GM23338 (cell line): ENCODE measurements at regions not wholly inside any gene's neighbourhood (a gene's known extent, or its start where the extent isn't known, plus 50 kb on each side); places are given as distances from the start of the nearest gene placed in this dataset.

Experiments
- ATAC-seq: fragments of 200-7000 bp; cut with Tn5 transposase; 3 replicates; pipeline ENCODE4 v1.9.1; 2020
- DNase-seq: peaks from one replicate; pipeline ENCODE4 v3.0.0-alpha.2; 2015; ENCODE audit warnings: low spot score
- H2AFZ ChIP-seq: fragments of 200-600 bp; sonication (generic); 2 replicates; pipeline ENCODE4 v1.8.0; 2016; ENCODE audit warnings: antibody characterized with exemption, mild to moderate bottlenecking, moderate library complexity
- H3F3A ChIP-seq: fragments of 200-600 bp; sonication (generic); replicated peaks from 2 replicates; pipeline ENCODE4 v1.8.0; 2017; ENCODE audit warnings: antibody characterized with exemption, mixed run types, low read depth
- H3K27ac ChIP-seq: fragments of 200-600 bp; sonication (generic); 2 replicates; pipeline ENCODE4 v1.6.1; 2016; ENCODE audit warnings: low read depth
- H3K27me3 ChIP-seq: fragments of 200-600 bp; sonication (generic); 2 replicates; pipeline ENCODE4 v1.8.0; 2016; ENCODE audit warnings: mild to moderate bottlenecking, mixed run types, moderate library complexity; ENCODE audit not compliant: insufficient read depth
- H3K36me3 ChIP-seq: fragments of 200-600 bp; sonication (generic); 2 replicates; pipeline ENCODE4 v1.8.0; 2016; ENCODE audit warnings: mild to moderate bottlenecking; ENCODE audit not compliant: insufficient read depth
- H3K4me1 ChIP-seq: fragments of 200-600 bp; sonication (generic); 2 replicates; pipeline ENCODE4 v1.8.0; 2016; ENCODE audit warnings: mild to moderate bottlenecking, moderate library complexity; ENCODE audit not compliant: insufficient read depth
- H3K4me2 ChIP-seq: fragments of 200-600 bp; sonication (generic); 2 replicates; pipeline ENCODE4 v1.7.1; 2017; ENCODE audit warnings: mixed run types
- H3K4me3 ChIP-seq: fragments of 200-600 bp; sonication (generic); 2 replicates; pipeline ENCODE4 v1.6.1; 2016; ENCODE audit warnings: mixed run types
- H3K79me2 ChIP-seq: fragments of 200-600 bp; sonication (generic); replicated peaks from 2 replicates; pipeline ENCODE4 v1.8.0; 2017; ENCODE audit warnings: mild to moderate bottlenecking; ENCODE audit not compliant: insufficient read depth
- H3K9me2 ChIP-seq: fragments of 200-600 bp; sonication (generic); 2 replicates; pipeline ENCODE4 v1.8.0; 2017; ENCODE audit not compliant: insufficient read depth
- H4K20me1 ChIP-seq: fragments of 200-600 bp; sonication (generic); replicated peaks from 2 replicates; pipeline ENCODE4 v1.8.0; 2017; ENCODE audit warnings: mild to moderate bottlenecking; ENCODE audit not compliant: insufficient read depth
- H3K27ac Mint-ChIP-seq: 2 replicates; pipeline ENCODE4 v1.8.0; 2020; ENCODE audit warnings: inconsistent platforms, mild to moderate bottlenecking, moderate library complexity, mixed read lengths
- H3K27me3 Mint-ChIP-seq: 3 replicates; pipeline ENCODE4 v1.8.0; 2022; ENCODE audit warnings: low read depth, mild to moderate bottlenecking, moderate library complexity, mixed read lengths, inconsistent platforms; ENCODE audit not compliant: insufficient read depth, poor library complexity
- H3K36me3 Mint-ChIP-seq: 3 replicates; pipeline ENCODE4 v1.8.0; 2021; ENCODE audit warnings: low read depth, mild to moderate bottlenecking, inconsistent platforms, moderate library complexity, mixed read lengths
- H3K4me1 Mint-ChIP-seq: 3 replicates; pipeline ENCODE4 v1.8.0; 2020; ENCODE audit warnings: mild to moderate bottlenecking, inconsistent platforms, mixed read lengths
- H3K4me3 Mint-ChIP-seq: 3 replicates; pipeline ENCODE4 v1.8.0; 2021; ENCODE audit warnings: moderate library complexity, mild to moderate bottlenecking, inconsistent platforms, mixed read lengths
- H3K9me3 Mint-ChIP-seq: 3 replicates; pipeline ENCODE4 v1.8.0; 2020; ENCODE audit warnings: moderate library complexity, mild to moderate bottlenecking, inconsistent platforms, mixed read lengths
- EZH2 ChIP-seq: fragments of 200-600 bp; sonication (generic); IDR thresholded peaks from one replicate; pipeline ENCODE4 v1.8.0; 2017; ENCODE audit warnings: antibody characterized with exemption, mild to moderate bottlenecking, low read depth; ENCODE audit not compliant: unreplicated experiment
- EZH2phosphoT487 ChIP-seq: fragments of 200-600 bp; sonication (generic); IDR thresholded peaks from one replicate; pipeline ENCODE4 v1.8.1; 2018; ENCODE audit warnings: antibody characterized with exemption; ENCODE audit not compliant: unreplicated experiment
- JUNB ChIP-seq: IDR thresholded peaks from one replicate; pipeline ENCODE4 v1.6.1; 2016; ENCODE audit warnings: antibody characterized with exemption; ENCODE audit not compliant: unreplicated experiment
- NANOG ChIP-seq: IDR thresholded peaks from 2 replicates; pipeline ENCODE4 v1.6.1; 2016; ENCODE audit warnings: antibody characterized with exemption, borderline replicate concordance
- TF ChIP-seq, protein P1 (sequence below), 2 experiments: fragments of 200-600 bp in 1 of 2; sonication (generic) in 1 of 2; conservative IDR thresholded peaks; 2 replicates each; pipeline versions ENCODE4 v1.5.1 to v1.6.1; 2016 to 2017; ENCODE audit warnings: antibody characterized with exemption in 2 of 2, low read depth in 2 of 2, mild to moderate bottlenecking in 2 of 2, moderate library complexity in 1 of 2
- TF ChIP-seq, protein P2 (sequence below): IDR thresholded peaks from one replicate; pipeline ENCODE4 v1.6.1; 2018; ENCODE audit warnings: antibody characterized with exemption; ENCODE audit not compliant: unreplicated experiment

DNA sequence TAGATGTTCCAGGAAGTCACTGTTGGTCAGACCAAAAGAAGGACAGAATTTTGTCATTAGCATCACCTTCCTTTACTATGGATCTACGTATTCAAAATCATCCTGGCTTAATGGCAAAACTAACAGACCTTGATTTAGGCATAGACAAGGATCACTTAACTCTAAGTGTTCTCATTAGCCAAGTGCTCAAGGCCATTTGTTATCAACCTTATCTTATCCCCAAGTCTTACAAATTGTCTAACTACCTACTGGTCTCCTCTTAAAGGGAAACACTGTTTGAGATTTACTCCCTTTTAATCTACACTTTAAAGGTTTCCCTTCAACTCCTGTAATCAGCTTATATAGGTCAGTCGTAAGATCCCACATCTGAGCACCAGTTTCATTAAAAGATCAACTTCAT lies 1197.5 kb upstream of the C9orf72 start:
- TF ChIP-seq NANOG, result no peak
- H3K27me3 Mint-ChIP-seq, result peaks cover 2% of the 10 kb centered on the region
- no peak overlapping the region for H2AFZ ChIP-seq
- no peak for ATAC-seq
- H3K4me3 Mint-ChIP-seq, result no peak overlapping the region
- H3K4me1 ChIP-seq, result peaks cover 3% of the 10 kb centered on the region; the same call in 1 of the 2 replicates
- no peak overlapping the region for H3K27ac Mint-ChIP-seq
- H3K27ac ChIP-seq, result no peak overlapping the region
- H4K20me1 ChIP-seq, result no peaks in the 10 kb centered on the region
- H3K4me3 ChIP-seq, result no peak overlapping the region
- no peaks in the 10 kb centered on the region for H3K27me3 ChIP-seq
- no peak overlapping the region for H3K4me2 ChIP-seq
- no peaks in the 10 kb centered on the region for H3F3A ChIP-seq
- H3K4me1 Mint-ChIP-seq, result peaks cover 16% of the 10 kb centered on the region; the same call in 2 of the 3 replicates
- no peaks in the 10 kb centered on the region; the same call in 2 of the 3 replicates for H3K36me3 Mint-ChIP-seq
- no peaks in the 10 kb centered on the region for H3K79me2 ChIP-seq
- H3K36me3 ChIP-seq, result no peaks in the 10 kb centered on the region
- H3K9me3 Mint-ChIP-seq, result no peaks in the 10 kb centered on the region
- DNase-seq, result no peak
- no peaks in the 10 kb centered on the region for H3K9me2 ChIP-seq

DNA sequence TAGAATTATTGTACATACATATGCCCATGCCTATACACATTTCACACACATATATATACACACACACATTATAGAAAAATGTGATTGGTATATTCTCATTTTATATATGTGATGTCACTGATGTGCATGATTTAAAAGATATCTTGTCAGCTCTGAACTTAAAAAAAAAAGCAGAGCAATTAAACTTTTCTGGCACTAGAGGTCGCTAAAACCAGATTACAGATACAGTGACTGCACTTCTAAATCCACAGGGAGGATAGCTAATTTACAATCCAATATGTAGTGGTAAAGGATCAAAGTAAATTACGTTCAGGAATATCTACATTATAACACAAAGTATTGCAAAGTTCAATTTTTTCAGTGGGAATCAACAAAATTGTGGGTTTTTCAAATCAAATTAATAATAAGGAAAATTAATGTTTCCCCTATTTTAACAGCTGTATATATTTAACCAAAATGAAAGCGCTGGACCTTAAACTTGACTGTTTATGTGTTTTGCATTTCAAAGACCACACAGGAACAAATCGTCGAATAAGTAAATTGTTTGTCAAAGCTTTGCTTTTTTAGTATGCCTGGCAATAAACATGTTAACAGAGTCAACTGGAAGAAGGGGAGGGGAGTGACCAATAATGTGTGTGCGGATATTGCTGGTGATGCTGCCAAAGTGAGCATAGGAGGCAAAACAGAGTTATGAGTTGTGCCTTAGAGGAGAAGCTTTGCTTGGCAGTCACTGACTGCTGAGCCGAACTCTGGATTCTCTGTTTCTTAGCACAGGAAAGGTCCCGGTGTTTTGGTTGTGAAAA lies 1201.4 kb upstream of the C9orf72 start:
- no peaks in the 10 kb centered on the region for H3F3A ChIP-seq
- H3K36me3 Mint-ChIP-seq, result no peaks in the 10 kb centered on the region
- H3K4me1 Mint-ChIP-seq, result peaks cover 16% of the 10 kb centered on the region; the same call in 2 of the 3 replicates
- TF ChIP-seq NANOG, result no peak
- TF ChIP-seq, protein P1, sequence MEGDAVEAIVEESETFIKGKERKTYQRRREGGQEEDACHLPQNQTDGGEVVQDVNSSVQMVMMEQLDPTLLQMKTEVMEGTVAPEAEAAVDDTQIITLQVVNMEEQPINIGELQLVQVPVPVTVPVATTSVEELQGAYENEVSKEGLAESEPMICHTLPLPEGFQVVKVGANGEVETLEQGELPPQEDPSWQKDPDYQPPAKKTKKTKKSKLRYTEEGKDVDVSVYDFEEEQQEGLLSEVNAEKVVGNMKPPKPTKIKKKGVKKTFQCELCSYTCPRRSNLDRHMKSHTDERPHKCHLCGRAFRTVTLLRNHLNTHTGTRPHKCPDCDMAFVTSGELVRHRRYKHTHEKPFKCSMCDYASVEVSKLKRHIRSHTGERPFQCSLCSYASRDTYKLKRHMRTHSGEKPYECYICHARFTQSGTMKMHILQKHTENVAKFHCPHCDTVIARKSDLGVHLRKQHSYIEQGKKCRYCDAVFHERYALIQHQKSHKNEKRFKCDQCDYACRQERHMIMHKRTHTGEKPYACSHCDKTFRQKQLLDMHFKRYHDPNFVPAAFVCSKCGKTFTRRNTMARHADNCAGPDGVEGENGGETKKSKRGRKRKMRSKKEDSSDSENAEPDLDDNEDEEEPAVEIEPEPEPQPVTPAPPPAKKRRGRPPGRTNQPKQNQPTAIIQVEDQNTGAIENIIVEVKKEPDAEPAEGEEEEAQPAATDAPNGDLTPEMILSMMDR (conservative IDR thresholded peaks at IDR 0.05; ENCODE audit: low read depth in 2 of 2), result peak; percentile 65 to 90
- no peaks in the 10 kb centered on the region for H4K20me1 ChIP-seq
- H3K27ac ChIP-seq, result no peak overlapping the region
- H3K27ac Mint-ChIP-seq, result no peak overlapping the region
- H3K36me3 ChIP-seq, result no peaks in the 10 kb centered on the region
- H3K4me1 ChIP-seq, result peaks cover 3% of the 10 kb centered on the region; the same call in 1 of the 2 replicates
- H2AFZ ChIP-seq, result no peak overlapping the region
- no peaks in the 10 kb centered on the region for H3K79me2 ChIP-seq
- no peaks in the 10 kb centered on the region for H3K9me2 ChIP-seq
- DNase-seq (peak; percentile 73), ATAC-seq (peak; percentile 50)
- H3K27me3 Mint-ChIP-seq, result peaks cover 2% of the 10 kb centered on the region
- H3K4me2 ChIP-seq, result 0 out of 2 replicates have a peak overlapping the region, but pooled peaks have one; percentile 5
- H3K9me3 Mint-ChIP-seq, result no peaks in the 10 kb centered on the region
- no peak overlapping the region for H3K4me3 Mint-ChIP-seq
- H3K4me3 ChIP-seq, result no peak overlapping the region
- no peaks in the 10 kb centered on the region for H3K27me3 ChIP-seq

DNA sequence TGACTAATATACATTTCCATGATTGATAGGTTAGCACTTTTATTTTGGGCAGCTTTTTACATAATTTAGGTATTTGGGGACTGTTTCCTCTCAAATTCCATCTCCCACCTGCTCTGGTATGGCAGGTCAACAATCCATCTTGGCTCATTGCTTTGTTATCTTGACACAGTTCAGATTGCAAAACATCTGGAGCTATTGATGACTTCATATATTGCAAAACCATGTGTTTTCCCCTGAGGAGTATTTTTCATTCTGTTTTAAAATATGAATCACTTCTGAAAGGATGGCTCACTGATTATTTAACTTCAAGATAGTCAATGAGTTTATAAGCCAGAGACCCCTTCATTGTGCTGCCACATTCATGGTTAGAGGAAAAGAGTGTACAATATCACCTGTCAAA lies 1206.0 kb upstream of the C9orf72 start:
- ATAC-seq (no peak), DNase-seq (no peak)
- H3K4me2 ChIP-seq, result no peak overlapping the region
- H3K79me2 ChIP-seq, result no peaks in the 10 kb centered on the region
- no peaks in the 10 kb centered on the region for H3F3A ChIP-seq
- Mint-ChIP-seq H3K4me3 (no peak overlapping the region), H3K27ac (no peak overlapping the region), H3K36me3 (no peaks in the 10 kb centered on the region), H3K9me3 (no peaks in the 10 kb centered on the region), H3K4me1 (peaks cover 25% of the 10 kb centered on the region), H3K27me3 (no peaks in the 10 kb centered on the region)
- no peaks in the 10 kb centered on the region for H3K27me3 ChIP-seq
- H3K4me3 ChIP-seq, result no peak overlapping the region
- no peaks in the 10 kb centered on the region for H3K36me3 ChIP-seq
- H3K27ac ChIP-seq, result no peak overlapping the region
- no peak overlapping the region for H2AFZ ChIP-seq
- no peaks in the 10 kb centered on the region for H3K9me2 ChIP-seq
- H4K20me1 ChIP-seq, result no peaks in the 10 kb centered on the region
- peaks cover 3% of the 10 kb centered on the region; the same call in 1 of the 2 replicates for H3K4me1 ChIP-seq
- TF ChIP-seq, protein P1 (conservative IDR thresholded peaks at IDR 0.05; ENCODE audit: low read depth in 2 of 2), result no peak
- no peak for TF ChIP-seq NANOG
- TF ChIP-seq, protein P2, sequence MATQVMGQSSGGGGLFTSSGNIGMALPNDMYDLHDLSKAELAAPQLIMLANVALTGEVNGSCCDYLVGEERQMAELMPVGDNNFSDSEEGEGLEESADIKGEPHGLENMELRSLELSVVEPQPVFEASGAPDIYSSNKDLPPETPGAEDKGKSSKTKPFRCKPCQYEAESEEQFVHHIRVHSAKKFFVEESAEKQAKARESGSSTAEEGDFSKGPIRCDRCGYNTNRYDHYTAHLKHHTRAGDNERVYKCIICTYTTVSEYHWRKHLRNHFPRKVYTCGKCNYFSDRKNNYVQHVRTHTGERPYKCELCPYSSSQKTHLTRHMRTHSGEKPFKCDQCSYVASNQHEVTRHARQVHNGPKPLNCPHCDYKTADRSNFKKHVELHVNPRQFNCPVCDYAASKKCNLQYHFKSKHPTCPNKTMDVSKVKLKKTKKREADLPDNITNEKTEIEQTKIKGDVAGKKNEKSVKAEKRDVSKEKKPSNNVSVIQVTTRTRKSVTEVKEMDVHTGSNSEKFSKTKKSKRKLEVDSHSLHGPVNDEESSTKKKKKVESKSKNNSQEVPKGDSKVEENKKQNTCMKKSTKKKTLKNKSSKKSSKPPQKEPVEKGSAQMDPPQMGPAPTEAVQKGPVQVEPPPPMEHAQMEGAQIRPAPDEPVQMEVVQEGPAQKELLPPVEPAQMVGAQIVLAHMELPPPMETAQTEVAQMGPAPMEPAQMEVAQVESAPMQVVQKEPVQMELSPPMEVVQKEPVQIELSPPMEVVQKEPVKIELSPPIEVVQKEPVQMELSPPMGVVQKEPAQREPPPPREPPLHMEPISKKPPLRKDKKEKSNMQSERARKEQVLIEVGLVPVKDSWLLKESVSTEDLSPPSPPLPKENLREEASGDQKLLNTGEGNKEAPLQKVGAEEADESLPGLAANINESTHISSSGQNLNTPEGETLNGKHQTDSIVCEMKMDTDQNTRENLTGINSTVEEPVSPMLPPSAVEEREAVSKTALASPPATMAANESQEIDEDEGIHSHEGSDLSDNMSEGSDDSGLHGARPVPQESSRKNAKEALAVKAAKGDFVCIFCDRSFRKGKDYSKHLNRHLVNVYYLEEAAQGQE, result no peak
- no peak for TF ChIP-seq JUNB
- no peak for TF ChIP-seq EZH2phosphoT487
- no peak for TF ChIP-seq EZH2
